ENCODE measurements at regions not wholly inside any gene's neighbourhood (a gene's known extent, or its start where the extent isn't known, plus 50 kb on each side); places are given as distances from the start of the nearest gene placed in this dataset.
A peak's percentile ranks its signal among the peaks of the same experiment; 100 is the strongest.
"Not testable (repeated sequence)": the region's sequence is repeated elsewhere in the genome, so short reads cannot be mapped to it uniquely, and the experiment has no call there.

GRCh38 chr4:138577826-138578225, 335.7 kb upstream of the SLC7A11 start:
- H3K9ac ChIP-seq (replicated peaks; ENCODE audit: extremely low read depth, insufficient read depth, low read length); H4K20me1 ChIP-seq (replicated peaks; ENCODE audit: control insufficient read depth, extremely low read depth, insufficient read depth, low read length); H3K9me1 ChIP-seq (replicated peaks; ENCODE audit: control insufficient read depth, extremely low read depth, insufficient read depth, low read length); H3K27ac ChIP-seq (ENCODE audit: insufficient read depth, low read depth, low read length); H3K4me1 ChIP-seq (ENCODE audit: control insufficient read depth, extremely low read depth, insufficient read depth, low read length); H2AFZ ChIP-seq (ENCODE audit: low read depth, low read length); H3K4me3 ChIP-seq (replicated peaks in 1 of 3; ENCODE audit: insufficient read depth in 1 of 3, low read depth in 1 of 3, low read length in 3 of 3); FAIRE-seq; H3K79me2 ChIP-seq (ENCODE audit: control insufficient read depth, insufficient read depth, low read length); POLR2A ChIA-PET; H3K36me3 ChIP-seq (ENCODE audit: control insufficient read depth in 2 of 2, extremely low read depth in 1 of 2, insufficient read depth in 2 of 2, low read length in 2 of 2); BruUV-seq (replicated peaks); dilution Hi-C loops (cut with MboI; ENCODE audit: extremely low pct_ligation_motif_present, low sequenced_read_pairs); H3K4me2 ChIP-seq (ENCODE audit: insufficient read depth, low read length); H3K27me3 ChIP-seq (ENCODE audit: control insufficient read depth in 2 of 2, insufficient read depth in 2 of 2, low read length in 2 of 2); H3K9me3 ChIP-seq (replicated peaks; ENCODE audit: control insufficient read depth, insufficient read depth, low read length); DNase-seq (ENCODE audit: low read depth, low spot score): not testable (repeated sequence)
- TF ChIP-seq CTCF (IDR thresholded peaks at IDR 0.05; ENCODE audit: extremely low read depth in 1 of 2, insufficient read depth in 1 of 2, low read depth in 1 of 2, low read length in 2 of 2): peak in 1 of 2 donors; percentile 22
- CTCF ChIA-PET: interaction anchor here (0.6 to 3.9 kb wide), 20 partner anchors 15 to 845 kb away, joined by 3 to 84 read pairs (median 3); no protein-coding TSS in a partner anchor
- intact Hi-C loops (cut with micrococcal nuclease): loop anchor here (1.0 to 5.0 kb wide), 6 partner anchors 103 to 846 kb away; partner anchors contain the start of gene SLC7A11

GRCh38 chr4:138577145-138577544, 335.0 kb upstream of the SLC7A11 start:
- no peak for DNase-seq (ENCODE audit: low read depth, low spot score)
- no peaks in the 10 kb centered on the region for H4K20me1 ChIP-seq (replicated peaks; ENCODE audit: control insufficient read depth, extremely low read depth, insufficient read depth, low read length)
- H3K9me3 ChIP-seq (replicated peaks; ENCODE audit: control insufficient read depth, insufficient read depth, low read length): no peaks in the 10 kb centered on the region
- no peak overlapping the region for H3K4me3 ChIP-seq (replicated peaks in 1 of 3; ENCODE audit: insufficient read depth in 1 of 3, low read depth in 1 of 3, low read length in 3 of 3)
- no peak for TF ChIP-seq MYC (IDR thresholded peaks at IDR 0.05; ENCODE audit: low read depth, low read length)
- TF ChIP-seq POLR2AphosphoS5 (IDR thresholded peaks at IDR 0.05; ENCODE audit: insufficient read depth, low read depth, low read length): no peak
- no peak for TF ChIP-seq GATA2 (IDR thresholded peaks at IDR 0.05; ENCODE audit: insufficient read depth, insufficient read length, low read depth, low read length)
- no peak for TF ChIP-seq POLR2A (IDR thresholded peaks at IDR 0.05; ENCODE audit: low read depth, low read length)
- TF ChIP-seq EZH2 (IDR thresholded peaks at IDR 0.05; ENCODE audit: borderline replicate concordance, low read depth, low read length, severe bottlenecking): no peak
- no peak for TF ChIP-seq JUN (IDR thresholded peaks at IDR 0.05; ENCODE audit: borderline replicate concordance, insufficient read depth, insufficient read length, low read depth)
- H2AFZ ChIP-seq (ENCODE audit: low read depth, low read length): no peak overlapping the region
- peaks cover 3 to 5% of the 10 kb centered on the region in 2 experiments for H3K27me3 ChIP-seq (ENCODE audit: control insufficient read depth in 2 of 2, insufficient read depth in 2 of 2, low read length in 2 of 2)
- BruUV-seq (replicated peaks): no TSS peak
- no peaks in the 10 kb centered on the region for H3K4me1 ChIP-seq (ENCODE audit: control insufficient read depth, extremely low read depth, insufficient read depth, low read length)
- no peak overlapping the region for H3K9ac ChIP-seq (replicated peaks; ENCODE audit: extremely low read depth, insufficient read depth, low read length)
- dilution Hi-C loops (cut with MboI; ENCODE audit: extremely low pct_ligation_motif_present, low sequenced_read_pairs): no loop called here
- no peak overlapping the region for H3K4me2 ChIP-seq (ENCODE audit: insufficient read depth, low read length)
- no peak overlapping the region for H3K27ac ChIP-seq (ENCODE audit: insufficient read depth, low read depth, low read length)
- no peaks in the 10 kb centered on the region for H3K79me2 ChIP-seq (ENCODE audit: control insufficient read depth, insufficient read depth, low read length)
- CTCF ChIA-PET: interaction anchor here (0.6 to 3.9 kb wide), 20 partner anchors 8 to 844 kb away, joined by 3 to 84 read pairs (median 4); no protein-coding TSS in a partner anchor
- no peaks in the 10 kb centered on the region for H3K36me3 ChIP-seq (ENCODE audit: control insufficient read depth in 2 of 2, extremely low read depth in 1 of 2, insufficient read depth in 2 of 2, low read length in 2 of 2)
- POLR2A ChIA-PET: no interaction called here
- no peak for FAIRE-seq
- no peaks in the 10 kb centered on the region for H3K9me1 ChIP-seq (replicated peaks; ENCODE audit: control insufficient read depth, extremely low read depth, insufficient read depth, low read length)
- intact Hi-C loops (cut with micrococcal nuclease): loop anchor here (1.0 to 5.0 kb wide), 5 partner anchors 294 to 845 kb away; partner anchors contain the start of gene SLC7A11
